ENCODE measurements at regions not wholly inside any gene's neighbourhood (a gene's known extent, or its start where the extent isn't known, plus 50 kb on each side); places are given as distances from the start of the nearest gene placed in this dataset.

DNA sequence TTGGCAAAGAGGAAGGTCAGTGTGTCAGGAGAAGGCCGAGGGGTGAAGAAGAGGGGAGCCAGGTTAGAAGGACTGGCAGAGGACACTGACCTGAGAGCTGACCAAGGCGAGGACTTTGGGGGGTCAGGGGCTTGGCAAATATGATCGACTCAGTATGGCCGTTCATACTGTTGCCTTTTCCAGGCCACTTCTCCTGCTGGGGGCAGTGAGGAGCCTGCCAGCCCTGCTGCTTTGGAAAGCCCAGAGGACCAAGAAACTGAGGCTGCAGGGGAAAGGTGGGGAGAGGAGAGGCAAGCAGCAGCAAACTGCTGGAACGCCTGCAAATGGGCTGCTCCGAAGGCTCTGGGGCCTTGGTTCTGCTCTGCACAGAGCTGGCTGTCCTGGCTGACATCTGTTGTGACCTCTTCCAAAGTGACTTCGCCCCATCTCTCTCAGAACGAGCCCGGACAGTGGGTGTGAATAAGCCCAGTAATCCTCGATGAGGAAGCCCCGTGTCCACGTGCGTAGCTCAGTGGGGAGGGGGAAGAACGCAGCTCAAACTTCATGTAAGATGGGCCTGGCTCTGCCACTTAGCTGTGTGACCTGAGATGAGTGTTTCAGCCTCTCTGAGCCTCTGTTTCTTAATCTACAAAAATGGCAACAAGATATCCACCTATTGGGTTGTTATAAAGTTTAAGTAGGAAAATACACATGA lies 111.3 kb downstream of the SALL1 start:
- TF ChIP-seq GABPA (IDR thresholded peaks at IDR 0.05; ENCODE audit: borderline replicate concordance, insufficient read depth, low read length) = no peak
- no peak for TF ChIP-seq SIN3A (conservative IDR thresholded peaks at IDR 0.05 in 1 of 2, IDR thresholded peaks at IDR 0.05 in 1 of 2; ENCODE audit: low read depth in 1 of 2, low read length in 2 of 2)
- TF ChIP-seq, protein P1, sequence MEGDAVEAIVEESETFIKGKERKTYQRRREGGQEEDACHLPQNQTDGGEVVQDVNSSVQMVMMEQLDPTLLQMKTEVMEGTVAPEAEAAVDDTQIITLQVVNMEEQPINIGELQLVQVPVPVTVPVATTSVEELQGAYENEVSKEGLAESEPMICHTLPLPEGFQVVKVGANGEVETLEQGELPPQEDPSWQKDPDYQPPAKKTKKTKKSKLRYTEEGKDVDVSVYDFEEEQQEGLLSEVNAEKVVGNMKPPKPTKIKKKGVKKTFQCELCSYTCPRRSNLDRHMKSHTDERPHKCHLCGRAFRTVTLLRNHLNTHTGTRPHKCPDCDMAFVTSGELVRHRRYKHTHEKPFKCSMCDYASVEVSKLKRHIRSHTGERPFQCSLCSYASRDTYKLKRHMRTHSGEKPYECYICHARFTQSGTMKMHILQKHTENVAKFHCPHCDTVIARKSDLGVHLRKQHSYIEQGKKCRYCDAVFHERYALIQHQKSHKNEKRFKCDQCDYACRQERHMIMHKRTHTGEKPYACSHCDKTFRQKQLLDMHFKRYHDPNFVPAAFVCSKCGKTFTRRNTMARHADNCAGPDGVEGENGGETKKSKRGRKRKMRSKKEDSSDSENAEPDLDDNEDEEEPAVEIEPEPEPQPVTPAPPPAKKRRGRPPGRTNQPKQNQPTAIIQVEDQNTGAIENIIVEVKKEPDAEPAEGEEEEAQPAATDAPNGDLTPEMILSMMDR (IDR thresholded peaks at IDR 0.05; ENCODE audit: control extremely low read depth in 1 of 3, insufficient read depth in 1 of 3, low read depth in 1 of 3, low read length in 3 of 3) = peak; percentile 17 to 37 (median 31); a peak in 3 of 4 replicates
- TF ChIP-seq SIX5 (IDR thresholded peaks at IDR 0.05; ENCODE audit: low read depth, low read length) = no peak
- no peak for TF ChIP-seq EP300 (IDR thresholded peaks at IDR 0.05; ENCODE audit: borderline replicate concordance in 1 of 2, low read depth in 2 of 2, low read length in 2 of 2)
- no peak for TF ChIP-seq POLR2A (IDR thresholded peaks at IDR 0.05; ENCODE audit: control extremely low read depth in 1 of 2, low read depth in 2 of 2, low read length in 2 of 2)
- no peak for TF ChIP-seq POLR2AphosphoS5 (IDR thresholded peaks at IDR 0.05; ENCODE audit: low read depth, low read length)
- TF ChIP-seq, protein P2, sequence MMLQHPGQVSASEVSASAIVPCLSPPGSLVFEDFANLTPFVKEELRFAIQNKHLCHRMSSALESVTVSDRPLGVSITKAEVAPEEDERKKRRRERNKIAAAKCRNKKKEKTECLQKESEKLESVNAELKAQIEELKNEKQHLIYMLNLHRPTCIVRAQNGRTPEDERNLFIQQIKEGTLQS (IDR thresholded peaks at IDR 0.05; ENCODE audit: insufficient read depth, low read depth, low read length) = no peak
- no peak for TF ChIP-seq TEAD4 (IDR thresholded peaks at IDR 0.05; ENCODE audit: low read depth, low read length)
- TF ChIP-seq RAD21 (IDR thresholded peaks at IDR 0.05 in 1 of 2, conservative IDR thresholded peaks at IDR 0.05 in 1 of 2; ENCODE audit: low read depth in 2 of 2, low read length in 2 of 2) = peak; percentile 33 to 48
- no peak for TF ChIP-seq SRF (IDR thresholded peaks at IDR 0.05; ENCODE audit: low read depth, low read length)
- no peak for TF ChIP-seq NRF1 (IDR thresholded peaks at IDR 0.05; ENCODE audit: low read depth, low read length)
